ENCODE measurements at regions not wholly inside any gene's neighbourhood (a gene's known extent, or its start where the extent isn't known, plus 50 kb on each side); places are given as distances from the start of the nearest gene placed in this dataset.
"Not testable (repeated sequence)": the region's sequence is repeated elsewhere in the genome, so short reads cannot be mapped to it uniquely, and the experiment has no call there.

GRCh38 chr7:112668561-112668960, 121.6 kb downstream of the TMEM168 start:
- in situ Hi-C loops (cut with HindIII; ENCODE audit: low sequenced_read_pairs) = no loop called here
- DNase-seq (ENCODE audit: low read depth) = no peak
- no peak overlapping the region for H3K4me3 ChIP-seq (ENCODE audit: low read depth, low read length)
- no peak for TF ChIP-seq CTCF (IDR thresholded peaks at IDR 0.05; ENCODE audit: low read depth, low read length, missing control alignments)

GRCh38 chr7:112669306-112669705, 120.9 kb downstream of the TMEM168 start:
- TF ChIP-seq CTCF (IDR thresholded peaks at IDR 0.05; ENCODE audit: low read depth, low read length, missing control alignments) = no peak
- in situ Hi-C loops (cut with HindIII; ENCODE audit: low sequenced_read_pairs) = no loop called here
- no peak overlapping the region for H3K4me3 ChIP-seq (ENCODE audit: low read depth, low read length)
- no peak for DNase-seq (ENCODE audit: low read depth)

- no peak overlapping the region for H3K4me3 ChIP-seq (ENCODE audit: low read depth, low read length)
- no peak for DNase-seq (ENCODE audit: low read depth)
- in situ Hi-C loops (cut with HindIII; ENCODE audit: low sequenced_read_pairs) = no loop called here
- no peak for TF ChIP-seq CTCF (IDR thresholded peaks at IDR 0.05; ENCODE audit: low read depth, low read length, missing control alignments)
Observed at GRCh38 chr7:112670193-112670592, 120.0 kb downstream of the TMEM168 start.

- DNase-seq (ENCODE audit: low read depth) = no peak
- H3K4me3 ChIP-seq (ENCODE audit: low read depth, low read length) = no peak overlapping the region
- TF ChIP-seq CTCF (IDR thresholded peaks at IDR 0.05; ENCODE audit: low read depth, low read length, missing control alignments) = no peak
- in situ Hi-C loops (cut with HindIII; ENCODE audit: low sequenced_read_pairs) = no loop called here
Observed at GRCh38 chr7:112678626-112679025, 111.6 kb downstream of the TMEM168 start.

GRCh38 chr7:112689466-112690177, 100.6 kb downstream of the TMEM168 start:
- H3K4me3 ChIP-seq (ENCODE audit: low read depth, low read length); in situ Hi-C loops (cut with HindIII; ENCODE audit: low sequenced_read_pairs); DNase-seq (ENCODE audit: low read depth): not testable (repeated sequence)

GRCh38 chr7:112692333-112692732, 97.9 kb downstream of the TMEM168 start:
- no peak for TF ChIP-seq CTCF (IDR thresholded peaks at IDR 0.05; ENCODE audit: low read depth, low read length, missing control alignments)
- no peak overlapping the region for H3K4me3 ChIP-seq (ENCODE audit: low read depth, low read length)
- DNase-seq (ENCODE audit: low read depth) = no peak
- in situ Hi-C loops (cut with HindIII; ENCODE audit: low sequenced_read_pairs) = no loop called here

GRCh38 chr7:112697211-112697610, 93.0 kb downstream of the TMEM168 start:
- in situ Hi-C loops (cut with HindIII; ENCODE audit: low sequenced_read_pairs); H3K4me3 ChIP-seq (ENCODE audit: low read depth, low read length); DNase-seq (ENCODE audit: low read depth): not testable (repeated sequence)

All from astrocyte of the cerebellum (primary cell).